Testis (tissue), 2 donors: ENCODE measurements at regions not wholly inside any gene's neighbourhood (a gene's known extent, or its start where the extent isn't known, plus 50 kb on each side); places are given as distances from the start of the nearest gene placed in this dataset.

ENCODE experiments used
- POLR2A ChIP-seq: fragments of 450-650 bp; IDR thresholded peaks from one replicate; pipeline ENCODE4 v1.6.1; 2017; ENCODE audit warnings: antibody characterized with exemption, mild to moderate bottlenecking, moderate library complexity
- TF ChIP-seq, protein P1 (sequence below), 3 experiments: fragments of 450-650 bp in 2 of 3; fragments of 200-600 bp in 1 of 3; sonication (generic) in 1 of 3; IDR thresholded peaks; one replicate each; pipeline ENCODE4 v1.5.1; 2016 to 2019; ENCODE audit warnings: antibody characterized with exemption in 3 of 3, mild to moderate bottlenecking in 2 of 3, moderate library complexity in 1 of 3

- TF ChIP-seq, protein P1, sequence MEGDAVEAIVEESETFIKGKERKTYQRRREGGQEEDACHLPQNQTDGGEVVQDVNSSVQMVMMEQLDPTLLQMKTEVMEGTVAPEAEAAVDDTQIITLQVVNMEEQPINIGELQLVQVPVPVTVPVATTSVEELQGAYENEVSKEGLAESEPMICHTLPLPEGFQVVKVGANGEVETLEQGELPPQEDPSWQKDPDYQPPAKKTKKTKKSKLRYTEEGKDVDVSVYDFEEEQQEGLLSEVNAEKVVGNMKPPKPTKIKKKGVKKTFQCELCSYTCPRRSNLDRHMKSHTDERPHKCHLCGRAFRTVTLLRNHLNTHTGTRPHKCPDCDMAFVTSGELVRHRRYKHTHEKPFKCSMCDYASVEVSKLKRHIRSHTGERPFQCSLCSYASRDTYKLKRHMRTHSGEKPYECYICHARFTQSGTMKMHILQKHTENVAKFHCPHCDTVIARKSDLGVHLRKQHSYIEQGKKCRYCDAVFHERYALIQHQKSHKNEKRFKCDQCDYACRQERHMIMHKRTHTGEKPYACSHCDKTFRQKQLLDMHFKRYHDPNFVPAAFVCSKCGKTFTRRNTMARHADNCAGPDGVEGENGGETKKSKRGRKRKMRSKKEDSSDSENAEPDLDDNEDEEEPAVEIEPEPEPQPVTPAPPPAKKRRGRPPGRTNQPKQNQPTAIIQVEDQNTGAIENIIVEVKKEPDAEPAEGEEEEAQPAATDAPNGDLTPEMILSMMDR (IDR thresholded peaks at IDR 0.05) = no peak
- TF ChIP-seq POLR2A = no peak
Observed at GRCh38 chr5:98158440-98158839, 615.0 kb upstream of the RGMB start.
